ENCODE measurements at regions not wholly inside any gene's neighbourhood (a gene's known extent, or its start where the extent isn't known, plus 50 kb on each side); places are given as distances from the start of the nearest gene placed in this dataset.

DNA sequence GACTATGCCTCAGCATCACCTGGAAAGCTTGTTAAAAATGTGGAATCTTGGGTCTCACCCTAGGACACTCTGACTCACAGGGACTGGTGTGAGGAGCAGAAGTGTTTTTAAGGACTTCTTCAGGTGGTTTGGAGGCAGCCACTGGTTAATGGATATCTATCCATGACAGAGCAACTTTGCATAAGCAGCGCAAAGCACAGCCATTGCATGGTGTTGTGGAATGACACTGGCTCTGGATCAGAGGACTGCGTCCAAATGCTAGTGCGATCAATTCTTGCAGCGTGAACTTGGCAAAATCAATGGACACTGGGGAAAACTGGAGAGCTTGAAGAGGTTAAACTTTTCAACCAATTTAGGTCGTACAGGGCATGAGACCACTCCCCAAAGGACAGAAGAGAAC, 116.8 kb upstream of the FAM78B start:
- no peak overlapping the region for H2BK5ac ChIP-seq (ENCODE audit: insufficient read length, low read length)

More for the DNA sequence above, 116.8 kb upstream of the FAM78B start:
- H3K79me1 ChIP-seq (ENCODE audit: insufficient read depth, low read depth, low read length, poor library complexity, severe bottlenecking) = no peaks in the 10 kb centered on the region
- no peaks in the 10 kb centered on the region for H3K27me3 ChIP-seq (ENCODE audit: insufficient read depth, low read length)
- no peaks in the 10 kb centered on the region for H3K79me2 ChIP-seq (ENCODE audit: insufficient read depth, low read length)
- no peak overlapping the region for H3K27ac ChIP-seq (ENCODE audit: insufficient read length, low read depth, low read length)
- no peak overlapping the region for H3T11ph ChIP-seq (ENCODE audit: low read length)
- no peak overlapping the region for H3K56ac ChIP-seq (ENCODE audit: insufficient read length, low read depth, low read length)
- H3K27me3 Mint-ChIP-seq (ENCODE audit: low read depth) = peaks cover under 1% of the 10 kb centered on the region; the same call in 1 of the 2 replicates
- no peak overlapping the region for H3K9ac ChIP-seq (ENCODE audit: extremely low read depth, insufficient read length, low read length)
- H3K23ac ChIP-seq (ENCODE audit: insufficient read length, low read depth, low read length) = no peak overlapping the region
- H4K5ac ChIP-seq (ENCODE audit: insufficient read length, low read depth, low read length) = no peak overlapping the region
- H3K4ac ChIP-seq (ENCODE audit: low read depth, low read length) = no peak overlapping the region
- no peaks in the 10 kb centered on the region for H3K4me1 ChIP-seq (ENCODE audit: insufficient read depth, low read length)
- no peak overlapping the region for H2BK120ac ChIP-seq (ENCODE audit: low read depth, low read length, poor library complexity, severe bottlenecking)
- no peak overlapping the region for H2BK20ac ChIP-seq (ENCODE audit: low read depth, low read length, poor library complexity, severe bottlenecking)
- WGBS (ENCODE audit: extremely low coverage, insufficient read length, low lambda C conversion rate) = no CpG with 5 or more reads among the region's 5 CpGs
- no peak overlapping the region for H4K91ac ChIP-seq (ENCODE audit: insufficient read length, low read depth, low read length)
- no peaks in the 10 kb centered on the region for H3K9me3 ChIP-seq (ENCODE audit: control insufficient read depth, low read depth, low read length)
- no peaks in the 10 kb centered on the region; a peak in 1 of 7 replicates for H3K36me3 Mint-ChIP-seq (ENCODE audit: insufficient read depth in 1 of 3, low read depth in 3 of 3)
- no peak overlapping the region for H3K4me2 ChIP-seq (ENCODE audit: insufficient read depth, insufficient read length, low read length)
- H2AFZ ChIP-seq (ENCODE audit: low read length) = no peak overlapping the region
- H3K4me3 Mint-ChIP-seq = no peak overlapping the region; a peak in 1 of 5 replicates
- no peak overlapping the region for H2BK12ac ChIP-seq (ENCODE audit: insufficient read length, low read depth, low read length)
- DNase-seq = no peak
- no peak overlapping the region for H2BK15ac ChIP-seq (ENCODE audit: low read depth, low read length)
- no peaks in the 10 kb centered on the region for H3K9me3 Mint-ChIP-seq
- H3K4me1 Mint-ChIP-seq = no peaks in the 10 kb centered on the region
- no peak overlapping the region; a peak in 1 of 7 replicates for H3K27ac Mint-ChIP-seq
- no peak overlapping the region for H3K14ac ChIP-seq (ENCODE audit: insufficient read depth, low read length)
- H4K8ac ChIP-seq (replicated peaks; ENCODE audit: insufficient read length, low read depth, low read length) = no peak overlapping the region
- no peaks in the 10 kb centered on the region for H3K23me2 ChIP-seq (ENCODE audit: insufficient read length, low read depth, low read length, poor library complexity, severe bottlenecking)
- TF ChIP-seq, protein P1, sequence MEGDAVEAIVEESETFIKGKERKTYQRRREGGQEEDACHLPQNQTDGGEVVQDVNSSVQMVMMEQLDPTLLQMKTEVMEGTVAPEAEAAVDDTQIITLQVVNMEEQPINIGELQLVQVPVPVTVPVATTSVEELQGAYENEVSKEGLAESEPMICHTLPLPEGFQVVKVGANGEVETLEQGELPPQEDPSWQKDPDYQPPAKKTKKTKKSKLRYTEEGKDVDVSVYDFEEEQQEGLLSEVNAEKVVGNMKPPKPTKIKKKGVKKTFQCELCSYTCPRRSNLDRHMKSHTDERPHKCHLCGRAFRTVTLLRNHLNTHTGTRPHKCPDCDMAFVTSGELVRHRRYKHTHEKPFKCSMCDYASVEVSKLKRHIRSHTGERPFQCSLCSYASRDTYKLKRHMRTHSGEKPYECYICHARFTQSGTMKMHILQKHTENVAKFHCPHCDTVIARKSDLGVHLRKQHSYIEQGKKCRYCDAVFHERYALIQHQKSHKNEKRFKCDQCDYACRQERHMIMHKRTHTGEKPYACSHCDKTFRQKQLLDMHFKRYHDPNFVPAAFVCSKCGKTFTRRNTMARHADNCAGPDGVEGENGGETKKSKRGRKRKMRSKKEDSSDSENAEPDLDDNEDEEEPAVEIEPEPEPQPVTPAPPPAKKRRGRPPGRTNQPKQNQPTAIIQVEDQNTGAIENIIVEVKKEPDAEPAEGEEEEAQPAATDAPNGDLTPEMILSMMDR (conservative IDR thresholded peaks at IDR 0.05) = no peak
- no peaks in the 10 kb centered on the region for H4K20me1 ChIP-seq (ENCODE audit: control insufficient read depth, insufficient read depth, insufficient read length)
- H2AK5ac ChIP-seq (ENCODE audit: insufficient read length, low read length) = no peak overlapping the region
- no peak overlapping the region for H3K18ac ChIP-seq (ENCODE audit: insufficient read length, low read depth, low read length)

Data from H9 (cell line).